Renal cortex interstitium (tissue), 11 donors: ENCODE measurements at regions not wholly inside any gene's neighbourhood (a gene's known extent, or its start where the extent isn't known, plus 50 kb on each side); places are given as distances from the start of the nearest gene placed in this dataset.
"Not testable (repeated sequence)": the region's sequence is repeated elsewhere in the genome, so short reads cannot be mapped to it uniquely, and the experiment has no call there.

ENCODE experiments used
- DNase-seq, 11 donors: peaks; one replicate each; pipeline ENCODE4 v3.0.0-alpha.2; 2013; ENCODE audit warnings: low read depth in 9 of 11, low spot score in 4 of 11; ENCODE audit errors: extremely low read depth in 1 of 11

GRCh38 chr2:95760806-95761525 lies 169.2 kb downstream of the TRIM43 start:
- DNase-seq = no peak

GRCh38 chr2:95761556-95761955 lies 169.8 kb downstream of the TRIM43 start:
- DNase-seq = no peak

GRCh38 chr2:95762023-95763021 lies 170.5 kb downstream of the TRIM43 start:
- DNase-seq = not testable (repeated sequence)

- not testable (repeated sequence) for DNase-seq
Measured at GRCh38 chr2:95763074-95763473, 171.3 kb downstream of the TRIM43 start.

- not testable (repeated sequence) for DNase-seq
Measured at GRCh38 chr2:95764966-95765365, 173.2 kb downstream of the TRIM43 start.

GRCh38 chr2:95765925-95766910 lies 174.4 kb downstream of the TRIM43 start:
- not testable (repeated sequence) for DNase-seq

GRCh38 chr2:95767531-95767930 lies 175.7 kb downstream of the TRIM43 start:
- not testable (repeated sequence) for DNase-seq

- not testable (repeated sequence) for DNase-seq
Measured at GRCh38 chr2:95767950-95768349, 176.1 kb downstream of the TRIM43 start.

GRCh38 chr2:95769256-95769655 lies 177.5 kb downstream of the TRIM43 start:
- not testable (repeated sequence) for DNase-seq

- not testable (repeated sequence) for DNase-seq
Measured at GRCh38 chr2:95770726-95771125, 178.9 kb downstream of the TRIM43 start.

- not testable (repeated sequence) for DNase-seq
Measured at GRCh38 chr2:95774322-95775192, 182.8 kb downstream of the TRIM43 start.

GRCh38 chr2:95775193-95775531 lies 183.4 kb downstream of the TRIM43 start:
- DNase-seq = not testable (repeated sequence)
